VCaP (cell line): ENCODE measurements at regions not wholly inside any gene's neighbourhood (a gene's known extent, or its start where the extent isn't known, plus 50 kb on each side); places are given as distances from the start of the nearest gene placed in this dataset.

Source experiments
- H3K27ac ChIP-seq: fragments of 450-650 bp; 2 replicates; pipeline ENCODE4 v1.5.1; 2017
- CTCF ChIP-seq: fragments of 450-650 bp; conservative IDR thresholded peaks from 2 replicates; pipeline ENCODE4 v1.5.1; 2017; ENCODE audit warnings: mild to moderate bottlenecking, moderate library complexity

- TF ChIP-seq CTCF, result peak; percentile 79
- H3K27ac ChIP-seq, result no peak overlapping the region
These were observed 73.9 kb upstream of the SLC10A2 start for GRCh38 chr13:103140001-103140671.

GRCh38 chr13:103134271-103134670 lies 68.1 kb upstream of the SLC10A2 start:
- TF ChIP-seq CTCF, result no peak
- H3K27ac ChIP-seq, result no peak overlapping the region

- TF ChIP-seq CTCF, result no peak
- no peak overlapping the region for H3K27ac ChIP-seq
These were observed 67.3 kb upstream of the SLC10A2 start for GRCh38 chr13:103133556-103133955.

DNA sequence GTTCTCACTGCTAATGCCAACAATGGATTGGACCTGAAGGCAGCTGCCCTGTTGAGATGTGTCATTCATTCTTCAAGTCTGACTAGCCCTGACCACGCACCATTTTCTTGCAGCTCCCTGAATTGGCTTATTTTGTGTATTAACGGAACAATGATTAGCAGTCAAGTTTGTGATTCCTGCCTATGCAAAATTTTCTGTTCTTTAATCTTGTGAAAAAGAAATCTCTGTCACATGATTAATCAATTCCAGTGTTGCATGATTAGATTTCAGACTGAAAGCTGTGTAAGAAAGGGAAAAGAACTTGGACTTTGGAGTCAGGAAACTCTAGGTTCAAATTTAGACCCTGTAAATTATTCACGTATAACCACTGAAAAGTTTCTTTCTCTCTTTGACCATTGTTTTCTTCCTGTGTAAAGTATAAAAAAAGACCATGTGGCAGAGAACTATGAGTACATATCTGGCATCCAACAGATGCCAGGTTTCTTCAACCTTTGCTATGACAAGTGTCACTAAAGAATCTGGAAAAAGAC lies 64.5 kb upstream of the SLC10A2 start:
- TF ChIP-seq CTCF, result no peak
- no peak overlapping the region for H3K27ac ChIP-seq

DNA sequence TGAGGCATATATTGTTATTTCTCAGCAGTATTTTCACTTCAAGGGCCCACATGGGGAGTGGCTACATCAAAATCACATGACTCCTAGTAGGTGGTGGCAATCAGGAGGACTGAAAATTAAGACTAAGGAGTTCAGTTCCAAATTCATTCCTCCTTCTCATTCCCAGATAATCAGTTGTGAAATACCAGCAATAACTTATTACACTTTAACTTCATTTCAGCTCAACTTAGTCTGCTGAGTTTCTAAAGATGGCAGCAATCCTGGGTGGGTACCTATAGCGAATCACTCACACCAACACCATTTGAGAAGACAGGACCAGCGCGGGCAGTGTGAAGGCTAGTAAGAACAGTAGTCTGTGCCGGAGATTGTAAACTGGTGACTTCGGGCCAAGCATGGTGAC lies 63.9 kb upstream of the SLC10A2 start:
- H3K27ac ChIP-seq, result no peak overlapping the region
- TF ChIP-seq CTCF, result no peak
